HG02870 (cell line): ENCODE measurements at regions not wholly inside any gene's neighbourhood (a gene's known extent, or its start where the extent isn't known, plus 50 kb on each side); places are given as distances from the start of the nearest gene placed in this dataset.
"Not testable (repeated sequence)": the region's sequence is repeated elsewhere in the genome, so short reads cannot be mapped to it uniquely, and the experiment has no call there.

Source experiments
- ATAC-seq: cut with Tn5 transposase; IDR thresholded peaks from one replicate; pipeline ENCODE4 v1.9.1; 2021; ENCODE audit warnings: mild to moderate bottlenecking, moderate library complexity; ENCODE audit not compliant: unreplicated experiment

- ATAC-seq: no peak
These were observed 133.5 kb upstream of the KRAS start for GRCh38 chr12:25384038-25384892.

- ATAC-seq: no peak
These were observed 131.8 kb upstream of the KRAS start for GRCh38 chr12:25382311-25383106.

- ATAC-seq: no peak
These were observed 126.9 kb upstream of the KRAS start for GRCh38 chr12:25377469-25378177.

GRCh38 chr12:25376985-25377384, 126.3 kb upstream of the KRAS start:
- ATAC-seq: no peak

- no peak for ATAC-seq
These were observed 125.7 kb upstream of the KRAS start for GRCh38 chr12:25376407-25376806.

GRCh38 chr12:25372969-25373817, 122.5 kb upstream of the KRAS start:
- ATAC-seq: no peak

- ATAC-seq: no peak
These were observed 121.3 kb upstream of the KRAS start for GRCh38 chr12:25372002-25372401.

- no peak for ATAC-seq
These were observed 117.8 kb upstream of the KRAS start for GRCh38 chr12:25368557-25368956.

GRCh38 chr12:25366122-25366521, 115.4 kb upstream of the KRAS start:
- no peak for ATAC-seq

GRCh38 chr12:25365340-25365730, 114.6 kb upstream of the KRAS start:
- no peak for ATAC-seq

- peak; percentile 84 for ATAC-seq
These were observed 114.0 kb upstream of the KRAS start for GRCh38 chr12:25364529-25365339.

- no peak for ATAC-seq
These were observed 111.9 kb upstream of the KRAS start for GRCh38 chr12:25362646-25363045.

- no peak for ATAC-seq
These were observed 110.8 kb upstream of the KRAS start for GRCh38 chr12:25361511-25361910.

- ATAC-seq: no peak
These were observed 106.9 kb upstream of the KRAS start for GRCh38 chr12:25357595-25357994.

- ATAC-seq: not testable (repeated sequence)
These were observed 102.2 kb upstream of the KRAS start for GRCh38 chr12:25352942-25353341.

GRCh38 chr12:25352083-25352918, 101.6 kb upstream of the KRAS start:
- no peak for ATAC-seq

GRCh38 chr12:25348593-25348895, 97.8 kb upstream of the KRAS start:
- ATAC-seq: no peak

GRCh38 chr12:25347716-25348592, 97.2 kb upstream of the KRAS start:
- no peak for ATAC-seq
